ENCODE measurements at regions not wholly inside any gene's neighbourhood (a gene's known extent, or its start where the extent isn't known, plus 50 kb on each side); places are given as distances from the start of the nearest gene placed in this dataset.

GRCh38 chr2:199160677-199161465 lies 296.9 kb downstream of the SATB2 start:
- DNase-seq (ENCODE audit: low read depth) = peak; percentile 81
- no peak for TF ChIP-seq CTCF (IDR thresholded peaks at IDR 0.05; ENCODE audit: insufficient read depth, low read length)
- no peak overlapping the region for H3K4me3 ChIP-seq (ENCODE audit: low read depth, low read length)

GRCh38 chr2:199160081-199160480 lies 297.7 kb downstream of the SATB2 start:
- no peak for TF ChIP-seq CTCF (IDR thresholded peaks at IDR 0.05; ENCODE audit: insufficient read depth, low read length)
- no peak overlapping the region for H3K4me3 ChIP-seq (ENCODE audit: low read depth, low read length)
- DNase-seq (ENCODE audit: low read depth) = no peak

- no peak for TF ChIP-seq CTCF (IDR thresholded peaks at IDR 0.05; ENCODE audit: insufficient read depth, low read length)
- H3K4me3 ChIP-seq (ENCODE audit: low read depth, low read length) = no peak overlapping the region
- no peak for DNase-seq (ENCODE audit: low read depth)
These were observed 309.5 kb downstream of the SATB2 start for GRCh38 chr2:199148076-199148845.

- H3K4me3 ChIP-seq (ENCODE audit: low read depth, low read length) = no peak overlapping the region
- peak; percentile 67 for DNase-seq (ENCODE audit: low read depth)
- TF ChIP-seq CTCF (IDR thresholded peaks at IDR 0.05; ENCODE audit: insufficient read depth, low read length) = no peak
These were observed 310.5 kb downstream of the SATB2 start for GRCh38 chr2:199147216-199147615.

GRCh38 chr2:199144546-199144945 lies 313.2 kb downstream of the SATB2 start:
- TF ChIP-seq CTCF (IDR thresholded peaks at IDR 0.05; ENCODE audit: insufficient read depth, low read length) = no peak
- no peak for DNase-seq (ENCODE audit: low read depth)
- H3K4me3 ChIP-seq (ENCODE audit: low read depth, low read length) = no peak overlapping the region

- TF ChIP-seq CTCF (IDR thresholded peaks at IDR 0.05; ENCODE audit: insufficient read depth, low read length) = no peak
- H3K4me3 ChIP-seq (ENCODE audit: low read depth, low read length) = no peak overlapping the region
- peak; percentile 23 for DNase-seq (ENCODE audit: low read depth)
These were observed 313.7 kb downstream of the SATB2 start for GRCh38 chr2:199144036-199144435.

Data from fibroblast of the aortic adventitia (primary cell).